ENCODE measurements at regions not wholly inside any gene's neighbourhood (a gene's known extent, or its start where the extent isn't known, plus 50 kb on each side); places are given as distances from the start of the nearest gene placed in this dataset.

- TF ChIP-seq, protein P1, sequence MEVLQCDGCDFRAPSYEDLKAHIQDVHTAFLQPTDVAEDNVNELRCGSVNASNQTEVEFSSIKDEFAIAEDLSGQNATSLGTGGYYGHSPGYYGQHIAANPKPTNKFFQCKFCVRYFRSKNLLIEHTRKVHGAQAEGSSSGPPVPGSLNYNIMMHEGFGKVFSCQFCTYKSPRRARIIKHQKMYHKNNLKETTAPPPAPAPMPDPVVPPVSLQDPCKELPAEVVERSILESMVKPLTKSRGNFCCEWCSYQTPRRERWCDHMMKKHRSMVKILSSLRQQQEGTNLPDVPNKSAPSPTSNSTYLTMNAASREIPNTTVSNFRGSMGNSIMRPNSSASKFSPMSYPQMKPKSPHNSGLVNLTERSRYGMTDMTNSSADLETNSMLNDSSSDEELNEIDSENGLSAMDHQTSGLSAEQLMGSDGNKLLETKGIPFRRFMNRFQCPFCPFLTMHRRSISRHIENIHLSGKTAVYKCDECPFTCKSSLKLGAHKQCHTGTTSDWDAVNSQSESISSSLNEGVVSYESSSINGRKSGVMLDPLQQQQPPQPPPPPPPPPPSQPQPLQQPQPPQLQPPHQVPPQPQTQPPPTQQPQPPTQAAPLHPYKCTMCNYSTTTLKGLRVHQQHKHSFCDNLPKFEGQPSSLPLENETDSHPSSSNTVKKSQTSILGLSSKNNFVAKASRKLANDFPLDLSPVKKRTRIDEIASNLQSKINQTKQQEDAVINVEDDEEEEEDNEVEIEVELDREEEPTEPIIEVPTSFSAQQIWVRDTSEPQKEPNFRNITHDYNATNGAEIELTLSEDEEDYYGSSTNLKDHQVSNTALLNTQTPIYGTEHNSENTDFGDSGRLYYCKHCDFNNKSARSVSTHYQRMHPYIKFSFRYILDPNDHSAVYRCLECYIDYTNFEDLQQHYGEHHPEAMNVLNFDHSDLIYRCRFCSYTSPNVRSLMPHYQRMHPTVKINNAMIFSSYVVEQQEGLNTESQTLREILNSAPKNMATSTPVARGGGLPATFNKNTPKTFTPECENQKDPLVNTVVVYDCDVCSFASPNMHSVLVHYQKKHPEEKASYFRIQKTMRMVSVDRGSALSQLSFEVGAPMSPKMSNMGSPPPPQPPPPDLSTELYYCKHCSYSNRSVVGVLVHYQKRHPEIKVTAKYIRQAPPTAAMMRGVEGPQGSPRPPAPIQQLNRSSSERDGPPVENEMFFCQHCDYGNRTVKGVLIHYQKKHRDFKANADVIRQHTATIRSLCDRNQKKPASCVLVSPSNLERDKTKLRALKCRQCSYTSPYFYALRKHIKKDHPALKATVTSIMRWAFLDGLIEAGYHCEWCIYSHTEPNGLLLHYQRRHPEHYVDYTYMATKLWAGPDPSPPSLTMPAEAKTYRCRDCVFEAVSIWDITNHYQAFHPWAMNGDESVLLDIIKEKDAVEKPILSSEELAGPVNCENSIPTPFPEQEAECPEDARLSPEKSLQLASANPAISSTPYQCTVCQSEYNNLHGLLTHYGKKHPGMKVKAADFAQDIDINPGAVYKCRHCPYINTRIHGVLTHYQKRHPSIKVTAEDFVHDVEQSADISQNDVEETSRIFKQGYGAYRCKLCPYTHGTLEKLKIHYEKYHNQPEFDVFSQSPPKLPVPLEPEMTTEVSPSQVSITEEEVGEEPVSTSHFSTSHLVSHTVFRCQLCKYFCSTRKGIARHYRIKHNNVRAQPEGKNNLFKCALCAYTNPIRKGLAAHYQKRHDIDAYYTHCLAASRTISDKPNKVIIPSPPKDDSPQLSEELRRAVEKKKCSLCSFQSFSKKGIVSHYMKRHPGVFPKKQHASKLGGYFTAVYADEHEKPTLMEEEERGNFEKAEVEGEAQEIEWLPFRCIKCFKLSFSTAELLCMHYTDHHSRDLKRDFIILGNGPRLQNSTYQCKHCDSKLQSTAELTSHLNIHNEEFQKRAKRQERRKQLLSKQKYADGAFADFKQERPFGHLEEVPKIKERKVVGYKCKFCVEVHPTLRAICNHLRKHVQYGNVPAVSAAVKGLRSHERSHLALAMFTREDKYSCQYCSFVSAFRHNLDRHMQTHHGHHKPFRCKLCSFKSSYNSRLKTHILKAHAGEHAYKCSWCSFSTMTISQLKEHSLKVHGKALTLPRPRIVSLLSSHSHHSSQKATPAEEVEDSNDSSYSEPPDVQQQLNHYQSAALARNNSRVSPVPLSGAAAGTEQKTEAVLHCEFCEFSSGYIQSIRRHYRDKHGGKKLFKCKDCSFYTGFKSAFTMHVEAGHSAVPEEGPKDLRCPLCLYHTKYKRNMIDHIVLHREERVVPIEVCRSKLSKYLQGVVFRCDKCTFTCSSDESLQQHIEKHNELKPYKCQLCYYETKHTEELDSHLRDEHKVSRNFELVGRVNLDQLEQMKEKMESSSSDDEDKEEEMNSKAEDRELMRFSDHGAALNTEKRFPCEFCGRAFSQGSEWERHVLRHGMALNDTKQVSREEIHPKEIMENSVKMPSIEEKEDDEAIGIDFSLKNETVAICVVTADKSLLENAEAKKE (CRISPR knock-in tag; IDR thresholded peaks at IDR 0.05), result no peak
- no peak for TF ChIP-seq CREB1 (CRISPR knock-in tag; IDR thresholded peaks at IDR 0.05; ENCODE audit: low read depth)
- TF ChIP-seq ZNF114 (CRISPR knock-in tag; IDR thresholded peaks at IDR 0.05), result no peak
- TF ChIP-seq, protein P2, sequence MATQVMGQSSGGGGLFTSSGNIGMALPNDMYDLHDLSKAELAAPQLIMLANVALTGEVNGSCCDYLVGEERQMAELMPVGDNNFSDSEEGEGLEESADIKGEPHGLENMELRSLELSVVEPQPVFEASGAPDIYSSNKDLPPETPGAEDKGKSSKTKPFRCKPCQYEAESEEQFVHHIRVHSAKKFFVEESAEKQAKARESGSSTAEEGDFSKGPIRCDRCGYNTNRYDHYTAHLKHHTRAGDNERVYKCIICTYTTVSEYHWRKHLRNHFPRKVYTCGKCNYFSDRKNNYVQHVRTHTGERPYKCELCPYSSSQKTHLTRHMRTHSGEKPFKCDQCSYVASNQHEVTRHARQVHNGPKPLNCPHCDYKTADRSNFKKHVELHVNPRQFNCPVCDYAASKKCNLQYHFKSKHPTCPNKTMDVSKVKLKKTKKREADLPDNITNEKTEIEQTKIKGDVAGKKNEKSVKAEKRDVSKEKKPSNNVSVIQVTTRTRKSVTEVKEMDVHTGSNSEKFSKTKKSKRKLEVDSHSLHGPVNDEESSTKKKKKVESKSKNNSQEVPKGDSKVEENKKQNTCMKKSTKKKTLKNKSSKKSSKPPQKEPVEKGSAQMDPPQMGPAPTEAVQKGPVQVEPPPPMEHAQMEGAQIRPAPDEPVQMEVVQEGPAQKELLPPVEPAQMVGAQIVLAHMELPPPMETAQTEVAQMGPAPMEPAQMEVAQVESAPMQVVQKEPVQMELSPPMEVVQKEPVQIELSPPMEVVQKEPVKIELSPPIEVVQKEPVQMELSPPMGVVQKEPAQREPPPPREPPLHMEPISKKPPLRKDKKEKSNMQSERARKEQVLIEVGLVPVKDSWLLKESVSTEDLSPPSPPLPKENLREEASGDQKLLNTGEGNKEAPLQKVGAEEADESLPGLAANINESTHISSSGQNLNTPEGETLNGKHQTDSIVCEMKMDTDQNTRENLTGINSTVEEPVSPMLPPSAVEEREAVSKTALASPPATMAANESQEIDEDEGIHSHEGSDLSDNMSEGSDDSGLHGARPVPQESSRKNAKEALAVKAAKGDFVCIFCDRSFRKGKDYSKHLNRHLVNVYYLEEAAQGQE (IDR thresholded peaks at IDR 0.05; ENCODE audit: unreplicated experiment), result no peak
- TF ChIP-seq ZNF331 (CRISPR knock-in tag; IDR thresholded peaks at IDR 0.05; ENCODE audit: low read depth), result no peak
These were observed 215.5 kb upstream of the HAAO start (continued) for GRCh38 chr2:43007901-43008300.

All from GM23338 (cell line).